GM21528 (cell line): ENCODE measurements at regions not wholly inside any gene's neighbourhood (a gene's known extent, or its start where the extent isn't known, plus 50 kb on each side); places are given as distances from the start of the nearest gene placed in this dataset.
"Not testable (repeated sequence)": the region's sequence is repeated elsewhere in the genome, so short reads cannot be mapped to it uniquely, and the experiment has no call there.

Experiments used
- ATAC-seq: cut with Tn5 transposase; IDR thresholded peaks from one replicate; pipeline ENCODE4 v1.9.1; 2021; ENCODE audit warnings: mild to moderate bottlenecking, moderate library complexity; ENCODE audit not compliant: unreplicated experiment, low FRiP score

GRCh38 chr5:111948092-111948841 is 191.3 kb upstream of the NREP start:
- no peak for ATAC-seq

- no peak for ATAC-seq
Measured at GRCh38 chr5:111946556-111946955, 189.6 kb upstream of the NREP start.

- ATAC-seq, result no peak
Measured at GRCh38 chr5:111945535-111945934, 188.5 kb upstream of the NREP start.

DNA sequence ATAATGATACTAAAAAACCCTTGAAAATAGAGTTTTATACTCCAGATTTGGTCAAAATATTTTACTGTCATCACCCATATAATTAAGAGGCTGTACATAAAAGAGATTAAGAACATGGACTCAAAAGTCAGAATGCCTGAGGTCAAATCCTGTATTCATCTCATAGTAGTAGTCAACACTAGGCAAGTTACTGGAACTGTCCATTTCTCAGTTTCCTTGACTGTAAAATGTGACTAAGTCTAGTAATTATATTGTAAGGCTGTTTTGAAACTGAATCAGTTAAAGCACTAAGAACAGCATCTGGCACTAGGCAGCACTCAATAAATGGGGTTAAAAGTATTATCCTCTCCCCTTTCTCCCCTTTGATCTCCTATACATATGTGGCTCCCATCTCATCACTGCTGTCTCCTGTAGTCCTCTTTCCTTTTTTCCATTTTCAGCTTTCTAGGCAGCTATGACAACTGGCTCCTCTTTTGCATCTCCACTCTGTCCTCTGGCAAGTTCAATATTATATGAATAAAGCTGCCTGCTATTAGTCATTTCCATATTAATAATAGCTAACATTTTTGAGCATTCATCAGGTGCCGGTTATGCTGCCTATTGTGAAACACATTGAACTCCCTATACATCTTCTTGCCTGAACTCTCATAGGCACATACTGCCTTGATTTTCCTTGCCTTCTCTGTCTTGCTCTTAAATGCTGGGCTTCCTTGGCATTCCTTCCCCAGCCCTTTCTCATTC is 185.8 kb upstream of the NREP start:
- no peak for ATAC-seq

- no peak for ATAC-seq
Measured at GRCh38 chr5:111942201-111942600, 185.2 kb upstream of the NREP start.

- no peak for ATAC-seq
Measured at GRCh38 chr5:111937094-111937493, 180.1 kb upstream of the NREP start.

GRCh38 chr5:111935835-111936234 is 178.8 kb upstream of the NREP start:
- ATAC-seq, result no peak

DNA sequence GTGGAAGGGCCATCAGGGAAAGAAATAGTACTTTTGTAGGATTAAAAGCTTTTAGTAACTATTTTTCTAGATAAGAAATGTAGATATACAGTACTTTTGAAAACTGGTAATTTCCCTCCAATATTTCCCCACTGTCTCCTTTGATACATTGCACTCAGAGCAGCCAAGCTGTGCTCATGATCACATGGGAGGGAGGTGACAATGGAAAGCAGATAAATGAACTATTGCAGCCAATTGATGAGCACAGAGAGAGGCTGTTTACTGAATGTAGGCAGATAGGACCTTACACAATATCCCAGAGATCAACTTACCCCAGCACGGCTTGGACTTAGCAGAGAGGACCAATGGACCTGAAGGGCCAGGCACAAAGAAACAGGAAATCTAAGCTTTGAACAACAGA is 178.0 kb upstream of the NREP start:
- ATAC-seq, result no peak

DNA sequence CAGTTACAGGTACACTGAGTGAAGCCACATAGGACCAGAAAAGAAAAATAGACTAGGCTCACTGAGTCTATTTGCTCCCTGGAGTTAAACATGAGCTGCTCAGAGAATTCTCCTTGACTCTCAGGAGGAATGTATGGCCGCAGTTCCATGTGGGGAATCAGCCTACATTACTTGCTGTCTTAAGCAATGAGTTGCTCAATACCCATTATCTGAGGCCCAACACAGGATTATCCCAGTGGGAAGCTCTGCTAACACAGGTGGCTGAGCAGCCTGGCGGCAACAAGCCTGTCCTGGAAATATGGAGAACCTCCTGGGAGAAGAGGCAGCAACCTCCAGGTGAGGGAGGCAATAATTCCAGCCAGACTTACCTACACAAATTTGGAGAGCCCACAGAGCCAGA is 177.5 kb upstream of the NREP start:
- no peak for ATAC-seq

DNA sequence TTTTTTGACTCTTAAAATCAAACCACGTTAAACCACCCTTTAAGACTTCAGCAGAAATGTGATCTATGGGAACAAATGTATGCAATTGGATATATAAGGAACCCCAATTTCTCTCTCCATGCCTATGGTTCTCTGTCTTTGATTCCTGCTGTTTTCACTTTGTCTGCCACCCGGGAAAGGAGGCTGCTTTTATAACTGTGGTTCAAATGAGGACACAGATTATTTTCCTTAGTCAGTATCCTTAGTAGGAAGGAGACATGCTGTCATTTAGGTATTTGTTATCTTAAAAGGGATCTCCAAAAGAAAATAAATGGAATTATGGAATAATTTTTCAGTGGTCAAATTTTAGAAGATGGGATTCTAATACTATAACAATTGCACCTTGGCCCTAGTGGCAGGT is 176.1 kb upstream of the NREP start:
- ATAC-seq, result no peak

DNA sequence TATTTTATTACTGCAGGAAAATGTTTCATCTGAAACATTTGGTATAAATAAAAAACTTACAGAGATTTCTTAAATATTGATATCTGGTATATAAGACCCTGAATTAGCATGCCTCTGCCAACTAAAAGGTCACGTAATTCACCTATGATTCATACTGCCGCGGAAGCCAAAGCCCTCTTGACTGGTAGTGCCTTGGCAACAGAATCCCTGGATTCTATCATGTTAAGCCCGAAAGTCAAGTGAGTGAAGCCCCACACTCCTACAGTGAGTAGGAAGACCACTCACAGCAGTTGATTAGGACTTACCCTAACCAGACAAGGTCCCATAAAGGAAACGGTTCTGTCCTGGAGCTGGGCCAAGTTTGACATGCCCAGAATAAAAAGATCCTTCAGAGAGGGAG is 175.6 kb upstream of the NREP start:
- ATAC-seq, result no peak

GRCh38 chr5:111932199-111932598 is 175.2 kb upstream of the NREP start:
- no peak for ATAC-seq

GRCh38 chr5:111931655-111932054 is 174.7 kb upstream of the NREP start:
- ATAC-seq, result no peak

GRCh38 chr5:111930905-111931461 is 174.0 kb upstream of the NREP start:
- no peak for ATAC-seq

DNA sequence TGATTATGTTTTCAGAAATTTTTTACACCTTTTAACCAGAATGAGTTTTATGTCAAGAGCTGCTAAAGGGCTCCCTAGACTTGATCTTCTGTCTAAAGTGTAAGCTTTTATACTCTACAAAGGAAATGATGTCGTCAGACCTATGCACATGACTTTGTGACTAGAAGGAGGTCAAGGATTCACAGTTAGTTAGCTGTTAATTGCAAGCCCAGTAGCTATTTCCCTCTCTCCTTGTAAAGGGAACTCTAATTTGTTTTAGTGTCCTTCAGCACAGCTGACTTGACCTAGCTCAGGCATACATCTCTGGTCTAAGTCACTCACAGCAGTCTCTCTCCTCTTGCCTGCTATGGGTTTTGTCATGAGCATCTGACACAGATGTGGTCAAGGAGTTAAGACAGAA is 173.5 kb upstream of the NREP start:
- no peak for ATAC-seq

DNA sequence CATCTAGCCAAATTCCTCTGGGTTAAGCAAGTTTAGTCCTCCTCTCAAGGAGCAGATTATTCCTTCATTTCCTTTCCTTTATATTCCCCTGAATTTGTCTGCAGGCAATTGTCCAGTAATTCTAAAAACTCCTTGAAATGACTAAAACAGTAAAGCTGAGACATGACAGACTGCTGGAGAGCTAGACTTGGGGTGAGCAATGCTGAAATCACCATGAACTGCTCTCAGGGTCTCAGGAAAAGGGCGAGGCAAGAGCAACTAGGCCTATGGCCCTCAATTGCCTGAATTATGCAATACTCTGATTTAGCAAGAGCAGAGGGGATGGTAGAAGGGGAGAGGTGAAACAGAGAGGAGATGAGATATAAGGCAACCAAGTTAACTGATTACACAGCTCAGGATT is 172.9 kb upstream of the NREP start:
- ATAC-seq, result no peak

- no peak for ATAC-seq
Measured at GRCh38 chr5:111929261-111929660, 172.3 kb upstream of the NREP start.

GRCh38 chr5:111928511-111928910 is 171.5 kb upstream of the NREP start:
- ATAC-seq, result no peak

DNA sequence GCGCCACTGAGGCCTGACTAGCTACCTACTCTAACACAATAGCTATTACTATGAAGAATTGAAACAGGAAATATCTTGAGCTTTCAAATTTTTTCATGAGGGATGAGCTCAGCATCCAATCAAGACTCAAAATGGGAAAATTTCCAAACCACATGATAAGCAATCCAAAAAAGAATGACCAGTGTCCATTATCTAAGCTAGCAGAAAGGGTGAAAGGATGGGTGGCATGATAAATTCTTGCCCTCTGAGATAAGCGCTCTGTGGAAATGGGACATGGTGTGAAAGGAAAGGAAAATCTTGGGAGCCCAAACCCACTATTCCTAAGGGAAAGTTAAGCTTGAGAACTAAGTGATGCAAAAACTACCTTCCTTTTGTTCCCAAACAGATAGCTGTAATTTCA is 170.2 kb upstream of the NREP start:
- no peak for ATAC-seq

- no peak for ATAC-seq
Measured at GRCh38 chr5:111926026-111926425, 169.0 kb upstream of the NREP start.

DNA sequence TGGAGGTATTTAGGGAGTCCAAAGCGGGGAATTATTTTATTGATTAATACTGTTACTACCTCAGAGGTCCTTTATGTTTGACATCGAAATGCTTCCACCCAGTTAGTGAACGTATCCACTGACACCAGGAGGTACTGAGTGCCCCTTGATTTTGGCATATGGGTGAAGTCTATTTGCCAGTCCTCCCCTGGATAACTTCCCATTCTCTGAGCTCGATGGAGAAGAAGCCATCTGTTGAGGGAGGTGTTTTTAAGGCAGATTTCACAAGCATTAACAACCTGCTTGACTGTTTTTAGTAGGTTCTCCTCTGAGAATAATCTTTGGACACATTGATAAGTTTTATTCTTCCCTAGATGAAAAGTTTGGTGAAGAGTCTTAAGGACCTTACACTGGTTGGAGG is 165.3 kb upstream of the NREP start:
- no peak for ATAC-seq

DNA sequence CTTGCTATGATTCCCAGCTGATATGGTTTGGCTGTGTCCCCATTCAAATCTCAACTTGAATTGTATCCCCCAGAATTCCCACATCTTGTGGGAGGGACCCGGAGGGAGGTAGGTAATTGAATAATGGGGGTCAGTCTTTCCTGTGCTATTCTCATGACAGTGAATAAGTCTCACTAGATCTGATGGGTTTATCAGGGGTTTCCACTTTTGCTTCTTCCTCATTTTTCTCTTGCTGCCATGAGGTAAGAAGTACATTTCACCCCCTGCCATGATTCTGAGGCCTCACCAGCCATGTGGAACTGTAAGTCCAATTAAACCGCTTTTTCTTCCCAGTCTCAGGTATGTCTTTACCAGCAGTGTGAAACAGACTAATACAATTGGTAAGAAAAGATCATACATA is 164.7 kb upstream of the NREP start:
- ATAC-seq, result not testable (repeated sequence)
